BE2C (cell line): ENCODE measurements at regions not wholly inside any gene's neighbourhood (a gene's known extent, or its start where the extent isn't known, plus 50 kb on each side); places are given as distances from the start of the nearest gene placed in this dataset.

Experiments used
- DNase-seq: peaks from one replicate; pipeline ENCODE4 v3.0.0-alpha.2; 2020
- H3K27me3 ChIP-seq: fragments of 250-450 bp; sonication (Bioruptor Pico); 2 replicates; pipeline ENCODE4 v1.5.1; 2020; ENCODE audit warnings: mild to moderate bottlenecking
- H3K36me3 ChIP-seq: fragments of 250-450 bp; sonication (Bioruptor Pico); 2 replicates; pipeline ENCODE4 v1.5.1; 2020; ENCODE audit warnings: mild to moderate bottlenecking
- H3K4me1 ChIP-seq: fragments of 250-450 bp; sonication (Bioruptor Pico); 2 replicates; pipeline ENCODE4 v1.5.1; 2020
- H3K4me3 ChIP-seq: 2 replicates; pipeline ENCODE4 v1.5.1; 2011; ENCODE audit warnings: low read depth, low read length
- H3K9me3 ChIP-seq: fragments of 250-450 bp; sonication (Bioruptor Pico); 2 replicates; pipeline ENCODE4 v1.5.1; 2020
- TF ChIP-seq, protein P1 (sequence below): IDR thresholded peaks from 2 replicates; pipeline ENCODE4 v1.5.1; 2012; ENCODE audit warnings: mild to moderate bottlenecking, low read depth, low read length

DNA sequence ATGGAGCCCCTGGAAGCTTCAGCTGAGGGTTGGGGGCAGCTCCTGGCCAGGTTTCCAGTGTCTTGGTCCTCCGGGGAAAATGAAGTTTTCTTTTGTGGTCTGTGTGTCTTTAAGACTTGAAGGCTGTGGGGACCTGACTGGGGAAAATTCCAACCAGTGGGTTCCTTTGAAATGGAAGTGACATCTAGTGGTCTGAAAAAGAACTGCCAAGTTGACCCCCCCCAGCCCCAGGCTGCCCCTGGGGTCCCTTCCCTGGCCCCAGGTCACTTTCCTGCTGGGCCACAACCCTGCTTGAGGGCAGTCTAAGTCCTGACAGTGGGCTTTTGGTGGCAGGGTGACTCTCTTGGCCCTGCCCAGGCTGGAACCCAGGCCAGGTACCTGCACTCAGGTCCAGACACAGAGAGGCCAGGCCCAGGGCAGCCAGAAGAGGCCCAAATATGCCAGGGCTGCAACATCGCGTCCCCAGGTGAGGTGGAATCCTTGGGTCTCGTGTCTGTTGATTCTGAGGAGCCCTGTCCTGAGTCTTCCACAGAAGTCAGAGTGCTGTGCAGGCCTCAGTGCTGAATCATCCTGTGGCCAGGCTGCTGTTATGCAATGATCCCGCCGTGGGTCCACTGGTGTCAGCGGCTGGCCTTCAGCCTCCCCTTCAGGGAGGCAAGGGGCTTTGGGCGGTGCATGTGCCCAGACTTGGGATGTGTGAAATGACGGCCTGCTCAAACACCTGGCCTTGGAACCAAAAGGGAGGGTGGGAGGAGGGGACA, 68.4 kb downstream of the VEGFA start:
- peak; percentile 41 for DNase-seq
- TF ChIP-seq, protein P1, sequence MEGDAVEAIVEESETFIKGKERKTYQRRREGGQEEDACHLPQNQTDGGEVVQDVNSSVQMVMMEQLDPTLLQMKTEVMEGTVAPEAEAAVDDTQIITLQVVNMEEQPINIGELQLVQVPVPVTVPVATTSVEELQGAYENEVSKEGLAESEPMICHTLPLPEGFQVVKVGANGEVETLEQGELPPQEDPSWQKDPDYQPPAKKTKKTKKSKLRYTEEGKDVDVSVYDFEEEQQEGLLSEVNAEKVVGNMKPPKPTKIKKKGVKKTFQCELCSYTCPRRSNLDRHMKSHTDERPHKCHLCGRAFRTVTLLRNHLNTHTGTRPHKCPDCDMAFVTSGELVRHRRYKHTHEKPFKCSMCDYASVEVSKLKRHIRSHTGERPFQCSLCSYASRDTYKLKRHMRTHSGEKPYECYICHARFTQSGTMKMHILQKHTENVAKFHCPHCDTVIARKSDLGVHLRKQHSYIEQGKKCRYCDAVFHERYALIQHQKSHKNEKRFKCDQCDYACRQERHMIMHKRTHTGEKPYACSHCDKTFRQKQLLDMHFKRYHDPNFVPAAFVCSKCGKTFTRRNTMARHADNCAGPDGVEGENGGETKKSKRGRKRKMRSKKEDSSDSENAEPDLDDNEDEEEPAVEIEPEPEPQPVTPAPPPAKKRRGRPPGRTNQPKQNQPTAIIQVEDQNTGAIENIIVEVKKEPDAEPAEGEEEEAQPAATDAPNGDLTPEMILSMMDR: peak; percentile 65
- H3K9me3 ChIP-seq: no peaks in the 10 kb centered on the region
- no peaks in the 10 kb centered on the region for H3K36me3 ChIP-seq
- peaks cover 39% of the 10 kb centered on the region for H3K4me1 ChIP-seq
- no peak overlapping the region for H3K4me3 ChIP-seq
- H3K27me3 ChIP-seq: no peaks in the 10 kb centered on the region

- H3K4me1 ChIP-seq: peaks cover 48% of the 10 kb centered on the region
- no peak overlapping the region for H3K4me3 ChIP-seq
- H3K27me3 ChIP-seq: no peaks in the 10 kb centered on the region
- TF ChIP-seq, protein P1: no peak
- no peaks in the 10 kb centered on the region for H3K36me3 ChIP-seq
- no peaks in the 10 kb centered on the region for H3K9me3 ChIP-seq
- DNase-seq: no peak
Observed at GRCh38 chr6:43837507-43837906, 67.5 kb downstream of the VEGFA start.

DNA sequence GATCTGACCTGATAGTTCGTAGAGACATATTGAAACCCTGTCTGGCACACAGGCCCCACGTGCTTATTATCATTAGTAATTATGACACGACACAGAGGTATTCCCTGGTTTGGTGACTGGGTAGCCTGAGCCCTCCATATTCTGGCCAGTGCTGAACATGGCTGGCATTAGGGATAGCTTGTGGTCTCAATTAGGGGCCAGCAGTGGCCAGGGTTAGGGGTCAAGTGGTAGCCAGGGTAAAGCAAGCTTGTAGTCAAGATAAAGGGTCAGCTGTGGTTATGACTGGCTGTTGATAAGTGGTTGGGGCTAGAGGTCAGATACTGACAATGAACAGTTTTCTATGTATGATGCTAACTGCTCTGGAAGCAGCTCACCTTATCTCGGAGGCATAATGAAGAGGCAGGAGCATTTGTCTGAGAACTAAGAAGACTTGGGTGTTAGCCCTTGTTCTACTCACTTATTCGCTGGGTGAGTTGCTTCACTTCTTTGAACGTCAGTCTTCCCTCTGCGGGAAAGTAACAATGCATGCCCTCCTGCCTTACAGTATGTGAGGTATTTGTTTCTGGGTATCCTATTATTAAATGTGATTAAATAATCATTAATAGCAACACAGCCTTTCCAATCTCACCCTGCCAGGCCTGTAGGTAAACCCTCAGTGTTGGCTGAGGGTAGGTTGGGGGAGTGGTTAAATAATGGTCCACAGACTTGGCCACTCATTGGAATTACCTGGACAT, 66.7 kb downstream of the VEGFA start:
- H3K36me3 ChIP-seq: no peaks in the 10 kb centered on the region
- TF ChIP-seq, protein P1: no peak
- no peaks in the 10 kb centered on the region for H3K27me3 ChIP-seq
- peaks cover 53% of the 10 kb centered on the region for H3K4me1 ChIP-seq
- H3K9me3 ChIP-seq: no peaks in the 10 kb centered on the region
- H3K4me3 ChIP-seq: no peak overlapping the region
- no peak for DNase-seq
